ENCODE measurements at regions not wholly inside any gene's neighbourhood (a gene's known extent, or its start where the extent isn't known, plus 50 kb on each side); places are given as distances from the start of the nearest gene placed in this dataset.

GRCh38 chr2:41853427-41854191, 194.2 kb upstream of the PKDCC start:
- no peak for DNase-seq (ENCODE audit: low read depth)

- no peak for DNase-seq (ENCODE audit: low read depth)
Measured at GRCh38 chr2:41854227-41854626, 193.6 kb upstream of the PKDCC start.

GRCh38 chr2:41856946-41857345, 190.9 kb upstream of the PKDCC start:
- no peak for DNase-seq (ENCODE audit: low read depth)

GRCh38 chr2:41859615-41860514, 188.0 kb upstream of the PKDCC start:
- DNase-seq (ENCODE audit: low read depth), result peak; percentile 35

GRCh38 chr2:41863062-41863461, 184.8 kb upstream of the PKDCC start:
- DNase-seq (ENCODE audit: low read depth), result no peak

- no peak for DNase-seq (ENCODE audit: low read depth)
Measured at GRCh38 chr2:41865263-41865662, 182.6 kb upstream of the PKDCC start.

- no peak for DNase-seq (ENCODE audit: low read depth)
Measured at GRCh38 chr2:41867553-41867952, 180.3 kb upstream of the PKDCC start.

- DNase-seq (ENCODE audit: low read depth), result no peak
Measured at GRCh38 chr2:41869542-41870264, 178.1 kb upstream of the PKDCC start.

GRCh38 chr2:41870265-41870585, 177.6 kb upstream of the PKDCC start:
- DNase-seq (ENCODE audit: low read depth), result no peak

GRCh38 chr2:41871080-41871479, 176.7 kb upstream of the PKDCC start:
- no peak for DNase-seq (ENCODE audit: low read depth)

- DNase-seq (ENCODE audit: low read depth), result no peak
Measured at GRCh38 chr2:41872646-41873045, 175.2 kb upstream of the PKDCC start.

- DNase-seq (ENCODE audit: low read depth), result no peak
Measured at GRCh38 chr2:41873102-41874031, 174.5 kb upstream of the PKDCC start.

- no peak for DNase-seq (ENCODE audit: low read depth)
Measured at GRCh38 chr2:41877114-41877678, 170.6 kb upstream of the PKDCC start.

- DNase-seq (ENCODE audit: low read depth), result no peak
Measured at GRCh38 chr2:41878056-41878455, 169.8 kb upstream of the PKDCC start.

GRCh38 chr2:41878716-41879234, 169.0 kb upstream of the PKDCC start:
- no peak for DNase-seq (ENCODE audit: low read depth)

- DNase-seq (ENCODE audit: low read depth), result no peak
Measured at GRCh38 chr2:41879235-41879916, 168.4 kb upstream of the PKDCC start.

GRCh38 chr2:41880561-41881243, 167.1 kb upstream of the PKDCC start:
- no peak for DNase-seq (ENCODE audit: low read depth)

GRCh38 chr2:41881249-41881648, 166.6 kb upstream of the PKDCC start:
- no peak for DNase-seq (ENCODE audit: low read depth)

GRCh38 chr2:41884718-41885117, 163.1 kb upstream of the PKDCC start:
- DNase-seq (ENCODE audit: low read depth), result no peak

- no peak for DNase-seq (ENCODE audit: low read depth)
Measured at GRCh38 chr2:41886145-41886664, 161.6 kb upstream of the PKDCC start.
